GM19035 (cell line): ENCODE measurements at regions not wholly inside any gene's neighbourhood (a gene's known extent, or its start where the extent isn't known, plus 50 kb on each side); places are given as distances from the start of the nearest gene placed in this dataset.

Source experiments
- ATAC-seq: cut with Tn5 transposase; IDR thresholded peaks from one replicate; pipeline ENCODE4 v1.9.1; 2021; ENCODE audit not compliant: unreplicated experiment

- no peak for ATAC-seq
These were observed 289.7 kb upstream of the ZFHX3 start for GRCh38 chr16:73337373-73338296.

DNA sequence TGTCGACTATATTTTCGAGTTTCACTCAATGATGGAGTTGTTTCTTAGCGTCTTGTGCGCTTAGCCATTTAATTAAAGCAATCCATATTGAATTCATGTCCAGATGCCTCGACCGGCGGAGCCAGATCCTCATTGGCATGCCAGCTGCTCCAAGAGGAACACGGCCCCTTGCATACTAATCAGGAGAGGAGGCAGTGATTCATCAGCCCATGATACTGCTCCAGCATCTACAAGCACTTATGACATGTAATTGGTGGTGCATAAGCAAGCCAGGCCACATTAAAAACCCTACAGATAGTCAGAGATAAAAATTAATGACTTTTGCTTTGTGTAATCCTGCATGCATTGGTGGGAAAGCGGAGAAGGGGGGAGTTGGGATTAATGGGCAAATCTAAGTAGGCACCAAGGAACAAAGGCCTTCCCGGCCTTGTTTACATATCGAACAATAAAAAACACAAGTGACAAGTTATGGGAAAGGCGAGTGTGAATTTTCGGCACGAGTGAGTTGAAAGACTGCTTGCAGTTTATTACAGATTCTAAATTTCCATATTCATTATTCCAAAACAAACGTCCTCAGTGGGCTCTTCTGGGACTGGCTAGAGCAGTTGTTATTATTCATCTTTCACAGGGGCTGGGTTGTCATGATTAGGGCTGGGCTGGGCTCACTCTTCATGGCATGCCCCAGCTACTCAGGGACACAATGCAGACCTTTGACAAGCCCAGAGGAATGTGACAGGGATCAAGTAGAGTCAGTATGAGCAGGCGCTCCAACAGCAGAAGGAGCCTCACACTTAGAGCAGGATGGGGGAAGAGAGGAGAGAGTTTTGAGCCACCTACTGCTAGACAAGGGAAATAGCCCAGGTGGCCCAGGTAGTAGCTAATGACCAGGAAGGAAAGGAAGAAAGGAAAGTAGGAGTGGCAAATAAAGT is 281.7 kb upstream of the ZFHX3 start:
- ATAC-seq, result no peak

DNA sequence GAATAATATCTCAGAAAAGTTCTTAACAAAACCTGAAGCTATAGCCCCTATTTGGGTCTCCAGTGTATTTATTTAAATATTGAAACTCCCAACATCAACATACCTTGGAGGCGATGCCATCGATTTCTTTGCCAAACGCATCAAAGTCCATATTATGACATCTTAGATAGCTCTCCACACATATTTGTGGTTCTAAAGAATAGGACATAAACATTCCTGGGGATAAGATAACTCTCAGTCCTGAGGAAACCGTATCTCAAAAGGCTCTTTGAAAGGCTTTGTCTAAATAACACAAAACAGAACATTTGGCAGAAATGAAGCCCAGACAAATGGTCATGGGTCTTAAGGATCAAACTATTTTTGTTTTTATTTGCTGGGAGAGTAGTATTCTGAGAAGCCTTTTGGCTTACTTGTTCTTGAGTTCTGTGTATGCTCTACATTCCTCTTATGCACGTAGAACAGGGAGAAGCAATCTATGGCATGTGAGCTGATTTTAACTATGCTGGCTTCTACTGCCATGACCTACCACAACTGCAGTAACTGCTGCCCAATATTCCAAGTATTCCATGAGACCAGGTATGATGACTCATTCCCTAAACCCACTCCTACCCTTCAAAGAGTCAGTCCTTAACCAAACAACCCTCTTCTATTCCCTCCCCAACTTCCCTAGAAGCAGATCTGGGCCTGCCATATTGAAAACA is 279.0 kb upstream of the ZFHX3 start:
- ATAC-seq, result no peak

DNA sequence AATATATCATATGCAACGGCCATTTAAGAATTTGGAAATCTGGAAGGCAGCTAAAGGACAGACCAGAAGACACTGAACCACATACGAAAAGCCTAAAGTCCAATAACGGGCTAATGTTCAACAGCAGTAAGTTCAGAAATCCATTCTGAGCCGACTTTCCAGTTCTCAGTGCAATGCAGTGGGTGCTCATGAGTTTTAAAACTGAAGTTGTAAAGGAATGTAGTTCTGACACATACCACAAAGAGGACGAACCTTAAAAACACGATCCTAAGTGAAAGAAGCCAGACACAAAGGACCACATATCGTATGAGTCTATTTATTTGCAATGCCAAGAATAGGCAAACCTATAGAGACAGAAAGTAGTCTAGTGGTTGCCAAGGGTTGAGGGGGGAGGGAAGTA is 278.3 kb upstream of the ZFHX3 start:
- no peak for ATAC-seq

GRCh38 chr16:73323880-73324279 is 276.0 kb upstream of the ZFHX3 start:
- no peak for ATAC-seq

DNA sequence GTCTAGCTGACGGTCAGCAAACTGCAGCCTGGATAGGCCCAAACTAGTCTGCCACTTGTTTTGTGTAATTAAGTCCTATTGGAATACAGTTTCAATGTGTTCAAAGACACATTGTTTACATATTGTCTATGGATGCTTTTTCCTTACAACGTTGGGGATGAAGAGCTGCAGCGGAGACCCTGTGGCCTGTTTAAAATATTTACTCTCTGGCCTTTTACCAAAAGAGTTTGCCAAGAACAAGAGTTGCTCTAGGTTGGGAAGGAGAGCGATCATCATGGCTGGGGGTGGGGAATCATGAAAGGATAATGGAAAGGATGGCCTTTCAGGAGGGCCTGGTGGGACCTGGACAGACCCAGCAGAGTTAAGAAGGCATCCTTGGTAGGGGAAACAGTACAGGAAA is 274.9 kb upstream of the ZFHX3 start:
- no peak for ATAC-seq

- no peak for ATAC-seq
These were observed 273.9 kb upstream of the ZFHX3 start for GRCh38 chr16:73321853-73322252.

GRCh38 chr16:73319737-73320136 is 271.8 kb upstream of the ZFHX3 start:
- no peak for ATAC-seq

GRCh38 chr16:73319261-73319660 is 271.3 kb upstream of the ZFHX3 start:
- ATAC-seq, result no peak

DNA sequence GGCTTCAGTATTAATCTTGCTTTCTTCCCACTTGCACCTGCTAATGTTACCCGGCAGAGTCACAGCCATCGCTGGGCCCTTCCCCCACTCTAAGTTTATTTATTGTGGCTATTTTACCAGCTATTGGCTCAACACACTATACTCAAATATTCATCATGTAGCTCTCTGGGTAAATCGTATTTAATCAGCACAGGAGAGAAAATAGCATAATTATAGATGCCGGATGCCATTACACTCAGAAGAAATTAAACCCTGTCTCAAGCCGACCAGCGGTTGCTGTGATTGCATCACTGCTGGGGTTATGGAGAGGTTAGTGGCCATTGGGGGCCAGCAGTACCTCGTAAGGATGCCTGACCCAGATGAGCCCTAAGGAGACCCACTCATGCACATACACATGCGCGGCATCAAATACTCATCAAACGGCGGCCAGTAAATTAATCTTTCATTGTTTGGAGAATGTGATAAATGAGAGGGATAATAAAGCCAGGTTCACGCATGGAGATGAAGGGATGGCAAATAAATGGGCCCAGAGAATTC is 269.5 kb upstream of the ZFHX3 start:
- no peak for ATAC-seq

GRCh38 chr16:73315645-73316044 is 267.7 kb upstream of the ZFHX3 start:
- ATAC-seq, result no peak

DNA sequence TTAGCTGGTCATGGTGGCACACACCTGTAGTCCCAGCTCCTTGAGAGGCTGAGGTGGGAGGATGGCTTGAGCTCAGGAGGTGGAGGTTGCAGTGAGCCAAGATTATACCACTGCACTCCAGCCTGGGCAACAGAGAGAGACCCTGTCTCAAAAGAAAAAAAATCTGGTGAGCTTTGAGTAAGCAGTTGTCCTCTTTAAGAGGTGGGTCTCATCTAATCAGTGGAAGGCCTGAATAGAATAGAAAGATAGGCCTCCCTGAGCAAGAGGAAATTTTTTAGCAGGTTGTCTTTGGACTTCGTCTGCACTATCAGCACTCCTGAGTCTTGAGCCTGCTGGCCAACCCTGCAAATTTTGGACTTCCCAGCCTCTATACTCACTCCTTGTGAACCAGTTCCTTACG is 266.0 kb upstream of the ZFHX3 start:
- no peak for ATAC-seq

- ATAC-seq, result no peak
These were observed 264.2 kb upstream of the ZFHX3 start for GRCh38 chr16:73311857-73312723.

DNA sequence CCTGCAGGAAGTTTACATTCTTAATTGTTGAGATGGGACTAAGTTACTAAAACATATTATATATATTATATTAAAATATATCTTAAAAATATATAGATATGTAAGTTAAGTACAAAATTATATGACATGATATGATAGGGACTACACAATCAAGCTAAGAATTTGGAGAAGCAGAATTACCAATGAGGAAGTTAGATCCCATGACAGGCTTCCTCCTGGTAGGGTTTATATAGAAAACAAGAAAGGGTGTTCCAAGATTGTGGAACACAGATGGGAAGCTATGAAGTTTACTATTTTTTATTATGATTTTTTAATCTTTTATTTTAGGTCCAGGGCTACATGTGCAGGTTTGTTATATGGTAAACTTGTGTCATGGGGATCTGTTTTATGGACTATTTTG is 260.8 kb upstream of the ZFHX3 start:
- no peak for ATAC-seq

GRCh38 chr16:73306901-73307413 is 259.0 kb upstream of the ZFHX3 start:
- no peak for ATAC-seq

- ATAC-seq, result no peak
These were observed 256.3 kb upstream of the ZFHX3 start for GRCh38 chr16:73304008-73304774.

- no peak for ATAC-seq
These were observed 255.0 kb upstream of the ZFHX3 start for GRCh38 chr16:73302942-73303341.

GRCh38 chr16:73301984-73302383 is 254.1 kb upstream of the ZFHX3 start:
- no peak for ATAC-seq

- no peak for ATAC-seq
These were observed 251.4 kb upstream of the ZFHX3 start for GRCh38 chr16:73299346-73299745.
